MM.1S (cell line): ENCODE measurements at regions not wholly inside any gene's neighbourhood (a gene's known extent, or its start where the extent isn't known, plus 50 kb on each side); places are given as distances from the start of the nearest gene placed in this dataset.

Experiments
- DNase-seq: peaks from one replicate; pipeline ENCODE4 v3.0.0-alpha.2; 2015
- H2AFZ ChIP-seq: fragments of 300-600 bp; sonication (generic); 2 replicates; pipeline ENCODE4 v1.6.0; 2016; ENCODE audit warnings: antibody characterized with exemption, low read length
- H3F3A ChIP-seq: fragments of 300-600 bp; sonication (generic); 2 replicates; pipeline ENCODE4 v1.6.1; 2016; ENCODE audit warnings: mild to moderate bottlenecking, antibody characterized with exemption, low read length, moderate library complexity, mixed read lengths; ENCODE audit not compliant: insufficient read depth
- H3K27ac ChIP-seq: fragments of 300-600 bp; sonication (generic); 2 replicates; pipeline ENCODE4 v1.5.1; 2016; ENCODE audit warnings: mild to moderate bottlenecking, low read length
- H3K27me3 ChIP-seq: fragments of 300-600 bp; sonication (generic); replicated peaks from 2 replicates; pipeline ENCODE4 v1.6.0; 2016; ENCODE audit warnings: low read length; ENCODE audit not compliant: insufficient read depth
- H3K36me3 ChIP-seq: fragments of 300-600 bp; sonication (generic); replicated peaks from 2 replicates; pipeline ENCODE4 v1.6.1; 2016; ENCODE audit warnings: mild to moderate bottlenecking, low read length, mixed read lengths; ENCODE audit not compliant: insufficient read depth
- H3K4me1 ChIP-seq: fragments of 300-600 bp; sonication (generic); 2 replicates; pipeline ENCODE4 v1.6.1; 2016; ENCODE audit warnings: low read length, mixed read lengths
- H3K4me2 ChIP-seq: fragments of 300-600 bp; sonication (generic); 2 replicates; pipeline ENCODE4 v1.6.0; 2016; ENCODE audit warnings: low read depth, low read length
- H3K4me3 ChIP-seq: fragments of 300-600 bp; sonication (generic); 2 replicates; pipeline ENCODE4 v1.5.1; 2016; ENCODE audit warnings: low read length, mixed read lengths
- H3K79me2 ChIP-seq: fragments of 300-600 bp; sonication (generic); 2 replicates; pipeline ENCODE4 v1.6.1; 2016; ENCODE audit warnings: mixed run types, low read length, mixed read lengths
- H3K9ac ChIP-seq: fragments of 300-600 bp; sonication (generic); 2 replicates; pipeline ENCODE4 v1.6.1; 2016; ENCODE audit warnings: low read length, mixed read lengths
- H3K9me2 ChIP-seq: fragments of 300-600 bp; sonication (generic); replicated peaks from 2 replicates; pipeline ENCODE4 v1.6.1; 2016; ENCODE audit warnings: mild to moderate bottlenecking, low read length, mixed read lengths; ENCODE audit not compliant: insufficient read depth
- H3K9me3 ChIP-seq: fragments of 300-600 bp; sonication (generic); replicated peaks from 2 replicates; pipeline ENCODE4 v1.6.1; 2016; ENCODE audit warnings: mild to moderate bottlenecking, low read length, mixed read lengths; ENCODE audit not compliant: insufficient read depth
- H4K20me1 ChIP-seq: fragments of 300-600 bp; sonication (generic); 2 replicates; pipeline ENCODE4 v1.6.1; 2016; ENCODE audit warnings: mild to moderate bottlenecking, low read length, moderate library complexity, mixed read lengths; ENCODE audit not compliant: insufficient read depth
- EZH2 ChIP-seq: fragments of 300-600 bp; sonication (generic); optimal IDR thresholded peaks from 2 replicates; pipeline ENCODE3; 2017; ENCODE audit warnings: low read depth, mild to moderate bottlenecking, antibody characterized with exemption, low read length, mixed read lengths
- EZH2phosphoT487 ChIP-seq: fragments of 300-600 bp; sonication (generic); IDR thresholded peaks from 2 replicates; pipeline ENCODE4 v1.6.1; 2018; ENCODE audit warnings: antibody characterized with exemption, low read length
- TF ChIP-seq, protein P1 (sequence below): fragments of 300-600 bp; sonication (generic); IDR thresholded peaks from 2 replicates; pipeline ENCODE4 v1.5.1; 2016; ENCODE audit warnings: antibody characterized with exemption, low read length, mixed read lengths

GRCh38 chr2:217680381-217680780 is 322.4 kb downstream of the TNS1 start:
- DNase-seq: no peak
- no peak overlapping the region for H3K4me3 ChIP-seq
- H3K9me3 ChIP-seq: no peaks in the 10 kb centered on the region
- no peaks in the 10 kb centered on the region for H3K4me1 ChIP-seq
- H3K9me2 ChIP-seq: no peaks in the 10 kb centered on the region
- H3K36me3 ChIP-seq: no peaks in the 10 kb centered on the region
- no peaks in the 10 kb centered on the region for H3F3A ChIP-seq
- no peaks in the 10 kb centered on the region for H3K79me2 ChIP-seq
- H3K27me3 ChIP-seq: no peaks in the 10 kb centered on the region
- no peak overlapping the region for H3K4me2 ChIP-seq
- H4K20me1 ChIP-seq: no peaks in the 10 kb centered on the region
- H2AFZ ChIP-seq: no peak overlapping the region
- TF ChIP-seq EZH2: no peak
- no peak for TF ChIP-seq EZH2phosphoT487
- TF ChIP-seq, protein P1, sequence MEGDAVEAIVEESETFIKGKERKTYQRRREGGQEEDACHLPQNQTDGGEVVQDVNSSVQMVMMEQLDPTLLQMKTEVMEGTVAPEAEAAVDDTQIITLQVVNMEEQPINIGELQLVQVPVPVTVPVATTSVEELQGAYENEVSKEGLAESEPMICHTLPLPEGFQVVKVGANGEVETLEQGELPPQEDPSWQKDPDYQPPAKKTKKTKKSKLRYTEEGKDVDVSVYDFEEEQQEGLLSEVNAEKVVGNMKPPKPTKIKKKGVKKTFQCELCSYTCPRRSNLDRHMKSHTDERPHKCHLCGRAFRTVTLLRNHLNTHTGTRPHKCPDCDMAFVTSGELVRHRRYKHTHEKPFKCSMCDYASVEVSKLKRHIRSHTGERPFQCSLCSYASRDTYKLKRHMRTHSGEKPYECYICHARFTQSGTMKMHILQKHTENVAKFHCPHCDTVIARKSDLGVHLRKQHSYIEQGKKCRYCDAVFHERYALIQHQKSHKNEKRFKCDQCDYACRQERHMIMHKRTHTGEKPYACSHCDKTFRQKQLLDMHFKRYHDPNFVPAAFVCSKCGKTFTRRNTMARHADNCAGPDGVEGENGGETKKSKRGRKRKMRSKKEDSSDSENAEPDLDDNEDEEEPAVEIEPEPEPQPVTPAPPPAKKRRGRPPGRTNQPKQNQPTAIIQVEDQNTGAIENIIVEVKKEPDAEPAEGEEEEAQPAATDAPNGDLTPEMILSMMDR: no peak
- no peak overlapping the region for H3K9ac ChIP-seq
- H3K27ac ChIP-seq: no peak overlapping the region

- no peak overlapping the region for H3K4me3 ChIP-seq
- no peaks in the 10 kb centered on the region for H3F3A ChIP-seq
- H2AFZ ChIP-seq: no peak overlapping the region
- no peaks in the 10 kb centered on the region for H3K27me3 ChIP-seq
- H3K79me2 ChIP-seq: no peaks in the 10 kb centered on the region
- TF ChIP-seq EZH2phosphoT487 (no peak), EZH2 (no peak)
- TF ChIP-seq, protein P1: no peak
- no peak overlapping the region for H3K27ac ChIP-seq
- H4K20me1 ChIP-seq: no peaks in the 10 kb centered on the region
- no peaks in the 10 kb centered on the region for H3K9me3 ChIP-seq
- H3K4me1 ChIP-seq: no peaks in the 10 kb centered on the region
- H3K4me2 ChIP-seq: no peak overlapping the region
- no peaks in the 10 kb centered on the region for H3K36me3 ChIP-seq
- DNase-seq: no peak
- H3K9me2 ChIP-seq: no peaks in the 10 kb centered on the region
- H3K9ac ChIP-seq: no peak overlapping the region
Observed at GRCh38 chr2:217673627-217674026, 329.2 kb downstream of the TNS1 start.

DNA sequence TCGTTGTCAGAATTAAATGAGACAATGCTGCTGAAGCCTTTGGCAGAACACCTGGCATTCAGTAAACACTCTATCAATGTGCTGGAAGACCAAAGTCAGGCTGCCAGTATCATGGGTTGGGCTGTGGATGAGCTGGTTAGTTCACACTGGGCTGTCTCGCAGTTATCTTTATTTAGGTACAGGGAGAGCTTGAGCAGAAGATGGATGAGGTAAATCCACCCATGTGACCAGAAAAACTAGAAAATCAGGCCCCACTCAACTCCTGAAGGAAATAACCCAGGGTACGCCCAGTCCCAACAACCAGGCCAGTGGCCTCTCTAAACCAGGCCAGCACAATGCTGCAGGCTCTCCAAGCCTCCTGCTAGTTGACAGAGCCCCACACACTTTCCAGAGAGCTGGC is 330.3 kb downstream of the TNS1 start:
- Histone ChIP-seq H3K27ac (no peak overlapping the region), H3K27me3 (no peaks in the 10 kb centered on the region), H3K4me2 (no peak overlapping the region), H3K36me3 (no peaks in the 10 kb centered on the region), H3K4me3 (no peak overlapping the region), H3K9me3 (no peaks in the 10 kb centered on the region), H3K9me2 (no peaks in the 10 kb centered on the region), H2AFZ (no peak overlapping the region), H3K4me1 (no peaks in the 10 kb centered on the region), H3F3A (no peaks in the 10 kb centered on the region), H4K20me1 (no peaks in the 10 kb centered on the region), H3K79me2 (no peaks in the 10 kb centered on the region), H3K9ac (no peak overlapping the region)
- no peak for DNase-seq
- TF ChIP-seq, protein P1: no peak
- TF ChIP-seq EZH2phosphoT487 (no peak), EZH2 (no peak)
